Right atrium auricular region (tissue), 2 donors: ENCODE measurements at regions not wholly inside any gene's neighbourhood (a gene's known extent, or its start where the extent isn't known, plus 50 kb on each side); places are given as distances from the start of the nearest gene placed in this dataset.

ENCODE experiments used
- DNase-seq: peaks from one replicate; pipeline ENCODE4 v3.0.0-alpha.2; 2019; ENCODE audit warnings: low spot score
- H3K27ac ChIP-seq, 2 donors: fragments of 200-600 bp; sonication (generic); 1 replicate in 1 of 2; 2 replicates in 1 of 2; pipeline ENCODE4 v1.5.1; 2016 to 2019
- H3K27me3 ChIP-seq, 2 donors: fragments of 200-600 bp; sonication (generic); one replicate each; pipeline versions ENCODE4 v1.5.1 to v1.6.0; 2017 to 2019
- H3K36me3 ChIP-seq: fragments of 200-600 bp; sonication (generic); one replicate; pipeline ENCODE4 v1.5.1; 2016
- H3K4me1 ChIP-seq, 2 donors: fragments of 200-600 bp; sonication (generic); one replicate each; pipeline versions ENCODE4 v1.5.1 to v1.6.0; 2017 to 2019
- H3K4me3 ChIP-seq, 2 donors: fragments of 200-600 bp; sonication (generic); 1 replicate in 1 of 2; 2 replicates in 1 of 2; pipeline ENCODE4 v1.5.1; 2017 to 2019; ENCODE audit warnings: mild to moderate bottlenecking in 1 of 2, moderate library complexity in 1 of 2
- H3K9me3 ChIP-seq, 2 donors: fragments of 200-600 bp; sonication (generic); one replicate each; pipeline ENCODE4 v1.5.1; 2019
- TF ChIP-seq, protein P1 (sequence below), 2 donors: fragments of 200-600 bp; sonication (generic); IDR thresholded peaks; one replicate each; pipeline ENCODE4 v1.5.1; 2019; ENCODE audit warnings: antibody characterized with exemption in 2 of 2

DNA sequence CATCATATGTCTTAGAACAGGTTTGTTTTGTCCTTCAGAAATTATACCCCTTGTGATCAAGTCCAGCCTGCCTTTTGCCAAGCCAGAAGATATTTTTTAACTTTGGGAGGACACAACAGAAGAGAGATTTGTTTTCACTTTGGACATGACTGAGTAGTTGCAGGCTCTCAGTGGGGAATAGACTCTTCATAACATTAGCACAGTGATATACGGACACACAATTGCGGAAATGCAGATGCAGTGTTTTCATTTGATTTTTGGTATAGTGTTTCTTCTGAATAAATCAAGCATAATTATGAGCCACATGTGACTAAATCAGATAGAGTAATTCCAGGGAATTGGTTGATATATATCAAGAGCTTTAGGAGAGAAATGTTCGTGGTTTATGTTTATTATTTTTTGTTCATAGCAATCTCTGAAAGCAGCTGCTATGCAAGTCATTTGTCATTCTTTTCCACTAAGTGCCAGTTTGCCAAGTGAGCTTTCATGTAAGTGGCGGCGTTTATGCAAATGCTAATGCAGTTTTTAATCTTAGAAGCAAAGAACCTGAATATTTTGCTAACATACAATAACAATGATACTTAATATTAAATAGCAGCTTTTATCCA lies 69.6 kb upstream of the HDAC9 start:
- no peaks in the 10 kb centered on the region for H3K9me3 ChIP-seq
- H3K27me3 ChIP-seq: no peaks in the 10 kb centered on the region
- DNase-seq: no peak
- no peak overlapping the region for H3K4me3 ChIP-seq
- peaks cover 0 to 4% of the 10 kb centered on the region in 2 donors for H3K4me1 ChIP-seq
- no peak overlapping the region for H3K27ac ChIP-seq
- H3K36me3 ChIP-seq: no peaks in the 10 kb centered on the region
- TF ChIP-seq, protein P1, sequence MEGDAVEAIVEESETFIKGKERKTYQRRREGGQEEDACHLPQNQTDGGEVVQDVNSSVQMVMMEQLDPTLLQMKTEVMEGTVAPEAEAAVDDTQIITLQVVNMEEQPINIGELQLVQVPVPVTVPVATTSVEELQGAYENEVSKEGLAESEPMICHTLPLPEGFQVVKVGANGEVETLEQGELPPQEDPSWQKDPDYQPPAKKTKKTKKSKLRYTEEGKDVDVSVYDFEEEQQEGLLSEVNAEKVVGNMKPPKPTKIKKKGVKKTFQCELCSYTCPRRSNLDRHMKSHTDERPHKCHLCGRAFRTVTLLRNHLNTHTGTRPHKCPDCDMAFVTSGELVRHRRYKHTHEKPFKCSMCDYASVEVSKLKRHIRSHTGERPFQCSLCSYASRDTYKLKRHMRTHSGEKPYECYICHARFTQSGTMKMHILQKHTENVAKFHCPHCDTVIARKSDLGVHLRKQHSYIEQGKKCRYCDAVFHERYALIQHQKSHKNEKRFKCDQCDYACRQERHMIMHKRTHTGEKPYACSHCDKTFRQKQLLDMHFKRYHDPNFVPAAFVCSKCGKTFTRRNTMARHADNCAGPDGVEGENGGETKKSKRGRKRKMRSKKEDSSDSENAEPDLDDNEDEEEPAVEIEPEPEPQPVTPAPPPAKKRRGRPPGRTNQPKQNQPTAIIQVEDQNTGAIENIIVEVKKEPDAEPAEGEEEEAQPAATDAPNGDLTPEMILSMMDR (IDR thresholded peaks at IDR 0.05): no peak

DNA sequence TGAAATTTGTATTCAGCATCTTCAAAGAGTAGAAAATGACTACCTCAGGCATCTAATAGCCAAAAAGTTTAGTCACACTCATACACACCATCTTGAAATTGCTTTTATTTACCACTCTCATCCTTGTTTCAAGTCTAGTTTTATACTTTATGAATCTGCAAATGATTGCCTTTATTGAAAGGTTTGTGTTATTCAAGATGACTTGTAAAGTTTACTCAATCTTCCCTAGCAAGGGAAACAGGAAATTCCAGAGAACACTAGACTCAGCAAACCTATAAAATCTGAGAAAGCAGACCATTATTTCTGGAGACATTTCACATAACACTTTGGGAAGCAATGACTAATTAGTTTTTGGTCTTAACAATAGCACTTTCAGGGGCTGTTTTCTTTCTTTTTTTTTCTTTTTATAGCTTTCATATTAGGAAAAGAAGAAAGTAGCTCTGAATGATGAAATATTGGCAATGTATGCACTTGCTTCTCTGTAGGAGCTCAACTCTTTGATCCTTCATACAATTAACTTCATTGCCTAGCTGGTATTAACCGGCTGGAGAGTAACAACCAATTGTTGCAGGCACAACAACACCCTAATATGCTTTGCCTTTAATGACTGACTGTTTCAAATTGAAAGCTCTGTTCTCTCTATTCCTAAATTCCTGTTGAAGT lies 68.9 kb upstream of the HDAC9 start:
- no peak overlapping the region for H3K4me3 ChIP-seq
- H3K36me3 ChIP-seq: no peaks in the 10 kb centered on the region
- H3K27ac ChIP-seq: no peak overlapping the region
- peaks cover 0 to under 1% of the 10 kb centered on the region in 2 donors for H3K4me1 ChIP-seq
- TF ChIP-seq, protein P1 (IDR thresholded peaks at IDR 0.05): no peak
- no peaks in the 10 kb centered on the region for H3K27me3 ChIP-seq
- no peaks in the 10 kb centered on the region for H3K9me3 ChIP-seq
- DNase-seq: no peak

DNA sequence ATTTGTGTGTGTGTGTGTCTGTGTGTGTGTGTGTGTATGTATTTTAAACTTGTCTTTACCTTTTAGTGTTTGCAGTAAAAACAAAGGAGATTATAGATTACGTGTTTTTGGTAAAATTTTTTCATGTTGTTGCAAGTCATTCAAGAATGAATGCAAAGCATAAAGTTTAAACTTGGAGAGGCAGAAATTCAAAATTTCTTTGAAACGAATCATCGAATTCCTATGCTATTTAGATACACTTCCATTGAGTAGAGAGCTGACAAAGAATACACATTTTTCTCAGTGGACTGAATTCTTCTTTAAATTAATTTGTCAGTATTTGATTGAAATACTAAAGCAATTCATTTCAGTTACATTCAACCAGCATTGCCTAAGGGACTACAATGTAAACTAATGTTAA lies 66.0 kb upstream of the HDAC9 start:
- TF ChIP-seq, protein P1 (IDR thresholded peaks at IDR 0.05): no peak
- Histone ChIP-seq H3K27ac (no peak overlapping the region), H3K4me3 (no peak overlapping the region), H3K27me3 (no peaks in the 10 kb centered on the region), H3K4me1 (no peaks in the 10 kb centered on the region), H3K36me3 (no peaks in the 10 kb centered on the region), H3K9me3 (no peaks in the 10 kb centered on the region)
- DNase-seq: no peak

DNA sequence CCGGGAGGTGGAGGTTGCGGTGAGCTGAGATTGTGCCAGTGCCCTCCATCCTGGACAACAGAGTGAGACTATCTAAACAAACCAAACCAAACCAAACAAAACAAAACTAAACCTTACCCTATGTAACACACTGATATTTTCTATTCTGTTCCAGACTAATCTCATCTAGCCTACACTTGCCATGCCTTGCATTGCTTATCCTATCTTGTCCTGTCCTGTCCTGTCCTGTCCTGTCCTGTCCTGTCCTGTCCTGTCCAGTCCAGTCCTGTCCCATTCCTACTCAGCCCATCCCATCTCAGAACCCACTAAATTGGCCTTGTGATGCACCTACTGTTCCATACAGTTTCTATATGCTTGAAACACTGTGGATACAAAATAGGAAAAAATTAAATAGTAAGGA lies 64.7 kb upstream of the HDAC9 start:
- Histone ChIP-seq H3K9me3 (no peaks in the 10 kb centered on the region), H3K4me1 (no peaks in the 10 kb centered on the region), H3K27ac (no peak overlapping the region), H3K4me3 (no peak overlapping the region), H3K27me3 (no peaks in the 10 kb centered on the region), H3K36me3 (no peaks in the 10 kb centered on the region)
- DNase-seq: no peak
- TF ChIP-seq, protein P1 (IDR thresholded peaks at IDR 0.05): no peak

DNA sequence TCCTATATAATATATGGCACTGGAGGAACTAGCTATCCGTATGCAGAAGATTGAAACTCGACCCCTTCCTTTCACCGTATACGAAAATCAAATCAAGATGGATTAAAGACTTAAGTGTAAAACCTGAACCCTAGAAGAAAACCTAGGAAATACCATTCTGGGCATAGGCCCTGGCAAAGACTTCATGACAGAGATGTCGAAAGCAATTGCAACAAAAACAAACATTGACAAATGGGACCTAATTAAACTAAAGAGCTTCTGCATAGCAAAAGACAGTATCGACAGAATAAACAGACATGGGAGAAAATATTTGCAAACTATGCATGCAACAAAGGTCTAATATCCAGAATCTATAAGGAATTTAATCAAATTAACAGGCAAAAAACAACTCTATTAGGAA lies 61.4 kb upstream of the HDAC9 start:
- Histone ChIP-seq H3K4me3 (no peak overlapping the region), H3K4me1 (no peaks in the 10 kb centered on the region), H3K27me3 (no peaks in the 10 kb centered on the region), H3K9me3 (no peaks in the 10 kb centered on the region), H3K36me3 (no peaks in the 10 kb centered on the region), H3K27ac (no peak overlapping the region)
- TF ChIP-seq, protein P1 (IDR thresholded peaks at IDR 0.05): no peak
- no peak for DNase-seq

DNA sequence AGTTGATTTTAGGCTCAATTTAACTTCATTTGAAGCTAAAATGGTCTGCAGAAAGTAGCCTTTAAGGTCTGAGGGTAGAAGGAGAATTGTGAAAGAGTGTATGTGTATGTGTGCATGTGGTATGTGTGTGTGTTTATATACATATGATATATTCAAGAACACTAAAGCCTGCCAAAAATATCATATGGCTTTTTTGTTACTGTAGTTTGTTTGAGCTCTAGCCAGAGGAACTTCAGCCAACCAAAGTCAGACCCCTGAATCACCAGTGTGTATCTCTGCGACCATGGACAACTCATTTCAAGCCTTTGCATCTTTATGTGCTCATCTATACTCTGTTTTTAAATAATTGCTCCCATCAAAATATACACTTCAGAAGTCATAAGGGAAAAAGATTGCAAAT lies 58.4 kb upstream of the HDAC9 start:
- Histone ChIP-seq H3K9me3 (no peaks in the 10 kb centered on the region), H3K27ac (no peak overlapping the region), H3K36me3 (no peaks in the 10 kb centered on the region), H3K4me1 (no peaks in the 10 kb centered on the region), H3K27me3 (no peaks in the 10 kb centered on the region), H3K4me3 (no peak overlapping the region)
- TF ChIP-seq, protein P1 (IDR thresholded peaks at IDR 0.05): no peak
- no peak for DNase-seq
